ENCODE measurements at regions not wholly inside any gene's neighbourhood (a gene's known extent, or its start where the extent isn't known, plus 50 kb on each side); places are given as distances from the start of the nearest gene placed in this dataset.

GRCh38 chr5:133668458-133668857 lies 56.1 kb upstream of the FSTL4 start:
- Histone ChIP-seq H3K4me1 (ENCODE audit: insufficient read depth, low read length) (peaks cover 9% of the 10 kb centered on the region), H3K27ac (ENCODE audit: low read depth, low read length) (no peak overlapping the region)

DNA sequence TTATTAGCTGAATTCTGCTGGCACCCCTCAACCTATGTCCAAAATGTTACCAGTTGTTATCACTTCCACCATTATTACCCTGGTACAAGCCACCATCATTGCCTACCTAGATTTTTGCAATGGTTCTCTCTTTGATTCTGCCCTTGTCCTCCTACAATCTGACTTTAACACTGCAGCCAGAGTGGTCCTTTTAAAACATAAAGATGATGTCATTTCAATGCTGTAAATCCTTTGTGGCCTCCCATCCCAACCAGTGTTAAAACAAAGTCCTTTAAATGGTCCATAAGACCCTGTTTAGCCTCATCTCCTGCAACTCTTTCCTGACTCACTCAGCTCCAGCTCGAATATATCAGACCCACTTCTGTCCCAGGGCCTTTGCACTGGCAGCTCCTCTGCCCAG lies 54.9 kb upstream of the FSTL4 start:
- Histone ChIP-seq H3K4me1 (ENCODE audit: insufficient read depth, low read length) (peaks cover 9% of the 10 kb centered on the region), H3K79me2 (ENCODE audit: insufficient read depth, low read length) (no peaks in the 10 kb centered on the region), H3K27me3 (ENCODE audit: insufficient read depth, low read length) (no peaks in the 10 kb centered on the region), H3K4me3 (ENCODE audit: insufficient read depth, low read length) (no peak overlapping the region), H4K20me1 (ENCODE audit: insufficient read depth, low read length) (no peaks in the 10 kb centered on the region), H3K36me3 (ENCODE audit: insufficient read depth, low read length) (no peaks in the 10 kb centered on the region), H3K4me2 (ENCODE audit: insufficient read depth, low read length) (no peak overlapping the region), H3K27ac (ENCODE audit: low read depth, low read length) (no peak overlapping the region), H2AFZ (ENCODE audit: low read length) (no peak overlapping the region), H3K9me3 (ENCODE audit: low read depth, low read length) (no peaks in the 10 kb centered on the region)
- DNase-seq (ENCODE audit: insufficient read length, low spot score, missing footprints) = no peak
- TF ChIP-seq, protein P1, sequence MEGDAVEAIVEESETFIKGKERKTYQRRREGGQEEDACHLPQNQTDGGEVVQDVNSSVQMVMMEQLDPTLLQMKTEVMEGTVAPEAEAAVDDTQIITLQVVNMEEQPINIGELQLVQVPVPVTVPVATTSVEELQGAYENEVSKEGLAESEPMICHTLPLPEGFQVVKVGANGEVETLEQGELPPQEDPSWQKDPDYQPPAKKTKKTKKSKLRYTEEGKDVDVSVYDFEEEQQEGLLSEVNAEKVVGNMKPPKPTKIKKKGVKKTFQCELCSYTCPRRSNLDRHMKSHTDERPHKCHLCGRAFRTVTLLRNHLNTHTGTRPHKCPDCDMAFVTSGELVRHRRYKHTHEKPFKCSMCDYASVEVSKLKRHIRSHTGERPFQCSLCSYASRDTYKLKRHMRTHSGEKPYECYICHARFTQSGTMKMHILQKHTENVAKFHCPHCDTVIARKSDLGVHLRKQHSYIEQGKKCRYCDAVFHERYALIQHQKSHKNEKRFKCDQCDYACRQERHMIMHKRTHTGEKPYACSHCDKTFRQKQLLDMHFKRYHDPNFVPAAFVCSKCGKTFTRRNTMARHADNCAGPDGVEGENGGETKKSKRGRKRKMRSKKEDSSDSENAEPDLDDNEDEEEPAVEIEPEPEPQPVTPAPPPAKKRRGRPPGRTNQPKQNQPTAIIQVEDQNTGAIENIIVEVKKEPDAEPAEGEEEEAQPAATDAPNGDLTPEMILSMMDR (IDR thresholded peaks at IDR 0.05; ENCODE audit: extremely low read depth, low read depth, low read length) = no peak

More at GRCh38 chr5:133668458-133668857, 56.1 kb upstream of the FSTL4 start:
- TF ChIP-seq, protein P1 (IDR thresholded peaks at IDR 0.05; ENCODE audit: extremely low read depth, low read depth, low read length) = no peak
- Histone ChIP-seq H3K36me3 (ENCODE audit: insufficient read depth, low read length) (no peaks in the 10 kb centered on the region), H3K27me3 (ENCODE audit: insufficient read depth, low read length) (no peaks in the 10 kb centered on the region), H4K20me1 (ENCODE audit: insufficient read depth, low read length) (no peaks in the 10 kb centered on the region), H3K4me3 (ENCODE audit: insufficient read depth, low read length) (no peak overlapping the region), H2AFZ (ENCODE audit: low read length) (no peak overlapping the region), H3K4me2 (ENCODE audit: insufficient read depth, low read length) (no peak overlapping the region), H3K79me2 (ENCODE audit: insufficient read depth, low read length) (no peaks in the 10 kb centered on the region), H3K9me3 (ENCODE audit: low read depth, low read length) (no peaks in the 10 kb centered on the region)
- DNase-seq (ENCODE audit: insufficient read length, low spot score, missing footprints) = no peak

DNA sequence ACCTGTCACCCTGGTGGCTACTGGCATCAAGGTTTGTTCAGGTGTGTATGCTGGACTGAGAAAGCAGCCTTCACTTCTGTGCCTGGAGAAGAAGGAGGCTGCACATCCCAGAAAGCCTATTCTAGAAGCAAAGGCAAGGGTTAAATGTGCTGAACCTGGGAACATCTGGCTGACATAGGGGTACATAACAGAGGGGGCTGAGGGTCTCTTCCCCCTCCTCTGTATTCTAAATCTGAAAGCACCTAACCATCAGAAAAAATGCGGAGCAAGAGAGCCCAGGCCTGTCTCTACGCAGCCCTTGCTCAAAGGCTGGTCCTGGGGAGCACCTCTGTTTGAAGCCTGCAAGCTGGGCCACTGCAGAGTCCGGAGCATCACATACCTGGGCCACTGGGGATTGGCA lies 53.2 kb upstream of the FSTL4 start:
- H3K79me2 ChIP-seq (ENCODE audit: insufficient read depth, low read length) = no peaks in the 10 kb centered on the region
- H3K9me3 ChIP-seq (ENCODE audit: low read depth, low read length) = no peaks in the 10 kb centered on the region
- H3K4me3 ChIP-seq (ENCODE audit: insufficient read depth, low read length) = no peak overlapping the region
- no peak overlapping the region for H3K27ac ChIP-seq (ENCODE audit: low read depth, low read length)
- TF ChIP-seq, protein P1 (IDR thresholded peaks at IDR 0.05; ENCODE audit: extremely low read depth, low read depth, low read length) = no peak
- peaks cover 9% of the 10 kb centered on the region for H3K4me1 ChIP-seq (ENCODE audit: insufficient read depth, low read length)
- no peaks in the 10 kb centered on the region for H4K20me1 ChIP-seq (ENCODE audit: insufficient read depth, low read length)
- no peaks in the 10 kb centered on the region for H3K36me3 ChIP-seq (ENCODE audit: insufficient read depth, low read length)
- H3K27me3 ChIP-seq (ENCODE audit: insufficient read depth, low read length) = no peaks in the 10 kb centered on the region
- no peak for DNase-seq (ENCODE audit: insufficient read length, low spot score, missing footprints)
- no peak overlapping the region for H2AFZ ChIP-seq (ENCODE audit: low read length)
- H3K4me2 ChIP-seq (ENCODE audit: insufficient read depth, low read length) = no peak overlapping the region

DNA sequence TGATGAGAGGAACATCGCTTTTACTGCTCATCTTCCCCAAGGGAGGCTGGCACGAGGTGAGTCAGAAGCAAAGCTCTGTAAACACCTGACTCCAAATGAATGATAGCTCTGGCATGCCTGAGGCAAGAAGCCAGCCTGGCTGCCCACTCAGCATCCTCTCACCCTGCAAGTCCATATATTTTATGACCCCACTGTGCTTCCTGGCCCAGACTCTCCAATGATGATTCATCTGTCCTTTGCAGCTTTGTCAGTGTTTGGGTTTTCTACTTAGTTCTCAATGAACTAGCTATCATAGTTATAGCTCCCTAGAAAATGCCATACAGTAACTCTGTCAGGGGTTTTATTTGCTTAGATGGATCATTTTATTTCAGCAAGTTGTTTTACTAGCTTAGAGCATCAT lies 52.1 kb upstream of the FSTL4 start:
- TF ChIP-seq, protein P1 (IDR thresholded peaks at IDR 0.05; ENCODE audit: extremely low read depth, low read depth, low read length) = no peak
- H3K36me3 ChIP-seq (ENCODE audit: insufficient read depth, low read length) = no peaks in the 10 kb centered on the region
- H3K79me2 ChIP-seq (ENCODE audit: insufficient read depth, low read length) = no peaks in the 10 kb centered on the region
- no peaks in the 10 kb centered on the region for H4K20me1 ChIP-seq (ENCODE audit: insufficient read depth, low read length)
- no peak overlapping the region for H2AFZ ChIP-seq (ENCODE audit: low read length)
- DNase-seq (ENCODE audit: insufficient read length, low spot score, missing footprints) = peak; percentile 91
- H3K4me1 ChIP-seq (ENCODE audit: insufficient read depth, low read length) = peaks cover 9% of the 10 kb centered on the region
- H3K4me3 ChIP-seq (ENCODE audit: insufficient read depth, low read length) = no peak overlapping the region
- H3K9me3 ChIP-seq (ENCODE audit: low read depth, low read length) = no peaks in the 10 kb centered on the region
- no peaks in the 10 kb centered on the region for H3K27me3 ChIP-seq (ENCODE audit: insufficient read depth, low read length)
- no peak overlapping the region for H3K27ac ChIP-seq (ENCODE audit: low read depth, low read length)
- H3K4me2 ChIP-seq (ENCODE audit: insufficient read depth, low read length) = no peak overlapping the region
